ENCODE measurements at regions not wholly inside any gene's neighbourhood (a gene's known extent, or its start where the extent isn't known, plus 50 kb on each side); places are given as distances from the start of the nearest gene placed in this dataset.

GRCh38 chr20:51945177-51945576 is 142.9 kb upstream of the SALL4 start:
- no peak for TF ChIP-seq CTCF (optimal IDR thresholded peaks at IDR 0.05 in 1 of 3, IDR thresholded peaks at IDR 0.05 in 1 of 3, conservative IDR thresholded peaks at IDR 0.05 in 1 of 3; ENCODE audit: extremely low read depth in 1 of 3, insufficient read depth in 2 of 3, low read length in 3 of 3)
- TF ChIP-seq EZH2 (IDR thresholded peaks at IDR 0.05; ENCODE audit: low read length), result no peak
